ENCODE measurements at regions not wholly inside any gene's neighbourhood (a gene's known extent, or its start where the extent isn't known, plus 50 kb on each side); places are given as distances from the start of the nearest gene placed in this dataset.

- TF ChIP-seq CTCF (IDR thresholded peaks at IDR 0.05) (no peak), POLR2A (IDR thresholded peaks at IDR 0.05) (no peak)
Measured at GRCh38 chr10:36676756-36677430, 448.5 kb upstream of the ANKRD30A start.
